Choroid plexus epithelial cell (primary cell): ENCODE measurements at regions not wholly inside any gene's neighbourhood (a gene's known extent, or its start where the extent isn't known, plus 50 kb on each side); places are given as distances from the start of the nearest gene placed in this dataset.

Experiments used
- DNase-seq: peaks from one replicate; pipeline ENCODE4 v3.0.0-alpha.2; 2010; ENCODE audit warnings: low read depth
- H3K4me3 ChIP-seq: 2 replicates; pipeline ENCODE4 v1.5.1; 2011; ENCODE audit warnings: low read depth, mild to moderate bottlenecking, control low read depth, low read length, moderate library complexity
- TF ChIP-seq, protein P1 (sequence below): conservative IDR thresholded peaks from 2 replicates; pipeline ENCODE4 v1.5.1; 2011; ENCODE audit warnings: low read depth, mild to moderate bottlenecking, control low read depth, inconsistent platforms, low read length, moderate library complexity

DNA sequence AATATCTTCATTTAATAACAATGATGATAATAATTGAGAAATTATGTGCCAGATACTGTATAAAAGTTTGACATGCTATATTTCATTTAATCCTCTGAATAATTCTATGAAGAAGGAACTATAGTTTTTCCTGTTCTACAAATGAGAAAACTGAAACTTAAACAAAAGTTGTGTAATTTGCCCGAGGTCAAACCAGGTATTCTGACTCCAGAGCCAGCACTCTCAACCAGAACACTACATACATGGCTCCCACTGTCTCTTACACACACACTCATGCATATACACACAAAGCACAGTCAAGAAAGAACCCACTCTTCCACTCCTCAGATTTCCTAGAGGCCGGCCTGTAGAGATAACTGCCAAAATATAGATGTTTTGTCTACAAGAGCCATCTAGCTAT, 374.0 kb upstream of the EMCN start:
- no peak for DNase-seq
- TF ChIP-seq, protein P1, sequence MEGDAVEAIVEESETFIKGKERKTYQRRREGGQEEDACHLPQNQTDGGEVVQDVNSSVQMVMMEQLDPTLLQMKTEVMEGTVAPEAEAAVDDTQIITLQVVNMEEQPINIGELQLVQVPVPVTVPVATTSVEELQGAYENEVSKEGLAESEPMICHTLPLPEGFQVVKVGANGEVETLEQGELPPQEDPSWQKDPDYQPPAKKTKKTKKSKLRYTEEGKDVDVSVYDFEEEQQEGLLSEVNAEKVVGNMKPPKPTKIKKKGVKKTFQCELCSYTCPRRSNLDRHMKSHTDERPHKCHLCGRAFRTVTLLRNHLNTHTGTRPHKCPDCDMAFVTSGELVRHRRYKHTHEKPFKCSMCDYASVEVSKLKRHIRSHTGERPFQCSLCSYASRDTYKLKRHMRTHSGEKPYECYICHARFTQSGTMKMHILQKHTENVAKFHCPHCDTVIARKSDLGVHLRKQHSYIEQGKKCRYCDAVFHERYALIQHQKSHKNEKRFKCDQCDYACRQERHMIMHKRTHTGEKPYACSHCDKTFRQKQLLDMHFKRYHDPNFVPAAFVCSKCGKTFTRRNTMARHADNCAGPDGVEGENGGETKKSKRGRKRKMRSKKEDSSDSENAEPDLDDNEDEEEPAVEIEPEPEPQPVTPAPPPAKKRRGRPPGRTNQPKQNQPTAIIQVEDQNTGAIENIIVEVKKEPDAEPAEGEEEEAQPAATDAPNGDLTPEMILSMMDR = no peak
- H3K4me3 ChIP-seq = no peak overlapping the region

DNA sequence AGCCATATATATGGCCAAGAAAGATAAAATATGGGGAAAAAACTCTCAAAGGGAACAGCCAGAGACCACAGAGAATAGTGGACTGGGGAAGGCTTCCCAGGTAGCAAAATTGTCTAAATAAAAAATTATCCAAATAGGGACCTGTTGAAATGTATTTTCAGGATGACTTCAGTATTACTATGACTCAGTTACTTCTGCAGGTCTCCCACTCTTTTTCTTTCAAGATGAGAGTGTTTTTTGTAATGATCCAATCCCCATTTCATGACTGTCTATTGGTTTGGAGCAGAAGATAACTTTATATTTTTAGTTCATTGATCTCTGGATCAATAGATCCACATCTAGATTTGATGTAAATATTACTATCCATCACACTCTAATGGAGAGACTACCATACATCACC, 372.1 kb upstream of the EMCN start:
- no peak overlapping the region for H3K4me3 ChIP-seq
- TF ChIP-seq, protein P1 = no peak
- DNase-seq = no peak

DNA sequence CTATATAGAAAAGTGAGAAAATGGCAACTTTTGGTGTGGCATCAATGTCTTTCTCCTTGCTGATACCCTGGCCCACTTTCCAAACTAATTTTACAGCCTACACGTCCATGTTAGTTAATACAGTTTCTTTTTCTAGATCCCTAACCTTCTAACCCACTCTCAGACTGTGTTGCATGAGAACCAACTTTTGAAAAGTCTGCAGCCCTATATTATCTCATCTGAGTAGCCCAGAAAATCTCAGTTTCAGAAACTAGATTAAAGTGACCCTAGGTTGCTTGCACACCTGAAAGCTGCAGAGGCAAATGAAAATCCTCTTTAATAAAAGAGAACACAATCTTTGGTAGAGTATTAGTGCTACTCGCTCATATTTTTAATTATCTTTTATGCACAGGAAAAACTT, 371.6 kb upstream of the EMCN start:
- TF ChIP-seq, protein P1 = no peak
- H3K4me3 ChIP-seq = no peak overlapping the region
- no peak for DNase-seq

DNA sequence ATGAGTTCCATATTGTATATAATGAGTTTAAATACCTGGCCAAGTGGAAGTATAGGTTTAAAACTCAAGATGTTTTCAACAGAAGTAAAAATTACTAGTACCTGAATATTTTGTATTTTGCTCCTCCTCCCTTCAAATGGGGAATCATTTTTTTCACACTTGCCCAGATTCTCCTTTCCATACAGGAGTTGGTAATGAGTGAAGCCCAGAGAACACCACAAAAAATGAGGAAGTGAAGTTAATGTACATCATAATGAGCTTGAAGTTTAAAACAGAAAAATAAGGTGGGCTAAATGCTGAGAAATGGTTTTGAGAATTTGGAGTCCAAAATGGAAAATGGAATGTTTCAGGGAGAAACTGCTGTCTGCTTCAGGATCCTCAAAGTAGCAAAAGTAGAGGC, 364.8 kb upstream of the EMCN start:
- no peak overlapping the region for H3K4me3 ChIP-seq
- TF ChIP-seq, protein P1 = no peak
- no peak for DNase-seq

DNA sequence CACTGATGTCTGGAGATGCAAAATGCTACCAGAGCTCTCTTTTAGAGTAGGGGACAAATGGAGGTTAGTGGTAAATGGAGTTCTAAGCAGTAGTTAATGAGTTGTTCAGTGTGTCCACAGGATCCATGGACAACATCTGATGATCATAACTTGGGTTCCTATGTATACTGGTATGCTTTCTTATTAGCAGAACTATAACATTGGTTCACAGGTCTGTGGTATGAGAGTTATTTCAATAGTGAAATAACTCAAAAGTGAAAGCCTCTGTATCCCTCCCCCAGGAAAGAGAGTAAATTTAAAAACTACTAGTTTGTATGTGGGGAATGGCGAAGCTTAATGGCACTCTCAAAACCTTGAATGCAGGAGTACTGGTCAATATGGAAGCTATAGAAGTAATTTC, 363.5 kb upstream of the EMCN start:
- TF ChIP-seq, protein P1 = no peak

DNA sequence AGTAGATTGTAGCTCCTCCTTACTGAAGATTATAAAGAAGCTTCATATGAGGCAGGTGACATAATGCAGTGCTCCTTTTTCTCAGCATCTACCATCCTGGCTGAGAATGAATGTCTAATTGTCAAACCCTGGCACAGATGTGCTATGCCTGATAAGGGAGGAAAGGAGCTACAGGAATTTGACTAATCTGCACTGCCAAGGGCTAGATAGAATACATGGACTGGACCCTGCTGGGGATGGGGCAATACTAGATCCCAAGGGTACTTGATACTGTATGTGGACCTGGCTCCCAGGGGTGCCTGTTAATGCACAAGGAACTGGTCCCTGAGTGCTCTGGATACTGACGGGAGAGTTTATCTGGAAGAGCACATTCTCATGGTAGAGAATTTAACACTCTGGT, 362.2 kb upstream of the EMCN start:
- no peak for DNase-seq
- TF ChIP-seq, protein P1 = no peak
- H3K4me3 ChIP-seq = no peak overlapping the region

More for the DNA sequence above, 363.5 kb upstream of the EMCN start:
- DNase-seq = no peak
- H3K4me3 ChIP-seq = no peak overlapping the region

DNA sequence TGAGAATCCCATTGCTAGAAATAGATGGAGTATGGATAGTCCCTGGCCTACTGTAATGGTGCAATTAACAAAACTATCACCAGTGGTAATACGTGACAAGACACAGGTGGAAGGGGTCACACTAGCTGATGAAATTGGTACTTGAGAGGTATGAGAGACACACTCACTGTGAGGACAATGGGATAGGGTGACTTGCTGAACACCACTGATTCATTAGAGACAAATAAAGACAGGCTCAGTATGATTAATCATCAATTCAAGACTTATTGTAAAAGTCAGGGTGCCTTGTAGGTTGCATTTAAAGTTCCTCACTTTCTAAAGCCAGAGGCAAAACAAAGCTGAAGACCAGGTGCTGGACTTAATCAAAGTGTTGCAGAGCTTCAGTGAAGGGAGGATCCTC, 361.6 kb upstream of the EMCN start:
- TF ChIP-seq, protein P1 = no peak
- no peak for DNase-seq
- no peak overlapping the region for H3K4me3 ChIP-seq
